A549 (cell line): ENCODE measurements at regions not wholly inside any gene's neighbourhood (a gene's known extent, or its start where the extent isn't known, plus 50 kb on each side); places are given as distances from the start of the nearest gene placed in this dataset.

ENCODE experiments used
- ATAC-seq, 2 experiments: fragments of 200-7000 bp in 1 of 2; fragments of >200 bp in 1 of 2; cut with Nextera tagmentation in 1 of 2; cut with Tn5 transposase in 1 of 2; 3 replicates each; pipeline versions ENCODE4 v1.8.0 to v1.9.1; 2018 to 2020; ENCODE audit warnings: mild to moderate bottlenecking in 1 of 2, moderate library complexity in 1 of 2
- CTCF ChIA-PET: fragments of 300-600 bp; sonication (Branson Sonifier 250); formaldehyde crosslinking; extraction: SDS; loops from one replicate; lab custom pipeline; 2021; ENCODE audit warnings: antibody characterized with exemption, inconsistent platforms; lab: Yijun Ruan, JAX
- POLR2A ChIA-PET: fragments of 350-600 bp; formaldehyde crosslinking; extraction: SDS; loops from one replicate; lab custom pipeline; 2021; ENCODE audit warnings: antibody characterized with exemption, inconsistent platforms; lab: Yijun Ruan, JAX
- DNase-seq, 2 experiments: peaks; one replicate each; pipeline versions ENCODE4 v3.0.0 to v3.0.0-alpha.2; 2011 to 2016; ENCODE audit warnings: low read depth in 1 of 2, low spot score in 1 of 2
- FAIRE-seq: peaks from 2 replicates; lab custom pipeline; 2011; peaks lifted over from hg19 to GRCh38; lab: Jason Lieb, UNC
- H3K27ac ChIP-seq, 2 experiments: fragments of >200 bp; sonication (Bioruptor Twin); formaldehyde crosslinking; 3 replicates each; pipeline ENCODE4 v1.5.1; 2016 to 2017
- H3K4me1 ChIP-seq: fragments of >200 bp; sonication (Bioruptor Twin); formaldehyde crosslinking; 3 replicates; pipeline ENCODE4 v1.6.1; 2016
- H3K4me2 ChIP-seq: fragments of >200 bp; sonication (Bioruptor Twin); formaldehyde crosslinking; 3 replicates; pipeline ENCODE4 v1.6.1; 2016
- H3K4me3 ChIP-seq: fragments of >200 bp; sonication (Bioruptor Twin); formaldehyde crosslinking; 3 replicates; pipeline ENCODE4 v1.5.1; 2016
- H3K9me3 ChIP-seq: fragments of >200 bp; sonication (Bioruptor Twin); formaldehyde crosslinking; 3 replicates; pipeline ENCODE4 v1.6.1; 2016
- BCL3 ChIP-seq: fragments of >200 bp; sonication (Bioruptor Twin); formaldehyde crosslinking; IDR thresholded peaks from 3 replicates; pipeline ENCODE4 v1.6.1; 2016
- BHLHE40 ChIP-seq: IDR thresholded peaks from 2 replicates; pipeline ENCODE4 v1.6.1; 2012; ENCODE audit warnings: low read depth, low read length, inconsistent platforms
- CBX8 ChIP-seq: fragments of 200-600 bp; sonication (generic); IDR thresholded peaks from 2 replicates; pipeline ENCODE4 v1.6.1; 2016
- CHD2 ChIP-seq: fragments of 150-350 bp; IDR thresholded peaks from 2 replicates; pipeline ENCODE4 v1.6.1; 2014; ENCODE audit warnings: low read length; ENCODE audit not compliant: partially characterized antibody
- EHF ChIP-seq: fragments of 250-450 bp; sonication (Bioruptor Pico); IDR thresholded peaks from 2 replicates; pipeline ENCODE4 v1.5.0; 2020; ENCODE audit warnings: mild to moderate bottlenecking
- EHMT2 ChIP-seq: fragments of 200-600 bp; sonication (generic); IDR thresholded peaks from 2 replicates; pipeline ENCODE4 v1.6.1; 2016; ENCODE audit warnings: antibody characterized with exemption, low read depth, mild to moderate bottlenecking, moderate library complexity
- ESRRA ChIP-seq: fragments of 150-350 bp; IDR thresholded peaks from 2 replicates; pipeline ENCODE4 v1.6.1; 2014; ENCODE audit warnings: mild to moderate bottlenecking, low read length, borderline replicate concordance
- FOSL2 ChIP-seq, 2 experiments: fragments of 450-650 bp in 1 of 2; fragments of >200 bp in 1 of 2; sonication (Bioruptor Twin) in 1 of 2; formaldehyde crosslinking; IDR thresholded peaks; 2 replicates each; pipeline versions ENCODE4 v1.5.0 to v1.6.1; 2016 to 2020; ENCODE audit warnings: mild to moderate bottlenecking in 1 of 2, moderate library complexity in 1 of 2
- HDAC2 ChIP-seq: fragments of 200-600 bp; sonication (generic); IDR thresholded peaks from 2 replicates; pipeline ENCODE4 v1.6.1; 2016
- HOXB5 ChIP-seq: fragments of 250-450 bp; sonication (Bioruptor Pico); IDR thresholded peaks from 2 replicates; pipeline ENCODE4 v1.5.0; 2020; ENCODE audit warnings: mild to moderate bottlenecking, moderate library complexity
- JUNB ChIP-seq: fragments of >200 bp; sonication (Bioruptor Twin); formaldehyde crosslinking; IDR thresholded peaks from 2 replicates; pipeline ENCODE4 v1.6.1; 2016
- KDM1A ChIP-seq: fragments of 200-600 bp; sonication (generic); IDR thresholded peaks from 2 replicates; pipeline ENCODE4 v1.6.1; 2016; ENCODE audit warnings: low read depth, mild to moderate bottlenecking
- MAFK ChIP-seq: fragments of 450-650 bp; IDR thresholded peaks from 2 replicates; pipeline ENCODE4 v1.6.1; 2014; ENCODE audit not compliant: partially characterized antibody
- NFE2L2 ChIP-seq: fragments of 150-350 bp; conservative IDR thresholded peaks from 2 replicates; pipeline ENCODE4 v1.6.1; 2014; ENCODE audit warnings: low read length
- NPAS2 ChIP-seq: fragments of 250-450 bp; sonication (Bioruptor Pico); IDR thresholded peaks from 2 replicates; pipeline ENCODE4 v1.8.0; 2022; ENCODE audit warnings: mild to moderate bottlenecking, moderate library complexity, borderline replicate concordance
- PHF8 ChIP-seq: fragments of 200-600 bp; sonication (generic); IDR thresholded peaks from 2 replicates; pipeline ENCODE4 v1.6.1; 2016; ENCODE audit warnings: low read depth, mild to moderate bottlenecking, antibody characterized with exemption, moderate library complexity, borderline replicate concordance
- POLR2A ChIP-seq: IDR thresholded peaks from 2 replicates; pipeline ENCODE4 v1.6.1; 2012; ENCODE audit warnings: mild to moderate bottlenecking, low read length
- POLR2AphosphoS2 ChIP-seq: conservative IDR thresholded peaks from 2 replicates; pipeline ENCODE4 v1.6.1; 2012; ENCODE audit warnings: low read length, improper control_type of control experiment, inconsistent platforms
- RAD21 ChIP-seq, 2 experiments: fragments of >200 bp in 1 of 2; sonication (Bioruptor Twin) in 1 of 2; formaldehyde crosslinking in 1 of 2; IDR thresholded peaks in 1 of 2; conservative IDR thresholded peaks in 1 of 2; 2 replicates in 1 of 2; 3 replicates in 1 of 2; pipeline ENCODE4 v1.6.1; 2012 to 2018; ENCODE audit warnings: inconsistent platforms in 1 of 2
- RCOR1 ChIP-seq: fragments of 150-350 bp; IDR thresholded peaks from 2 replicates; pipeline ENCODE4 v1.6.1; 2014; ENCODE audit warnings: antibody characterized with exemption, low read length, low read depth
- RNF2 ChIP-seq: fragments of 200-600 bp; sonication (generic); IDR thresholded peaks from 2 replicates; pipeline ENCODE4 v1.6.1; 2016; ENCODE audit warnings: low read depth, mild to moderate bottlenecking, antibody characterized with exemption, moderate library complexity, borderline replicate concordance
- SREBF2 ChIP-seq: fragments of 450-650 bp; IDR thresholded peaks from 2 replicates; pipeline ENCODE4 v1.6.1; 2014; ENCODE audit warnings: mild to moderate bottlenecking, moderate library complexity
- TFCP2L1 ChIP-seq: fragments of 250-450 bp; sonication (Bioruptor Pico); IDR thresholded peaks from 2 replicates; pipeline ENCODE4 v1.5.0; 2021; ENCODE audit warnings: mild to moderate bottlenecking
- USF2 ChIP-seq: fragments of 450-650 bp; IDR thresholded peaks from 2 replicates; pipeline ENCODE4 v1.6.1; 2014; ENCODE audit warnings: antibody characterized with exemption
- ZFP36 ChIP-seq: fragments of 450-650 bp; IDR thresholded peaks from 2 replicates; pipeline ENCODE4 v1.6.1; 2014; ENCODE audit warnings: borderline replicate concordance; ENCODE audit not compliant: partially characterized antibody
- WGBS: methylation state at CpG from one replicate; pipeline ENCODE4 v1.1.6; 2017; ENCODE audit errors: missing lambda C conversion rate; 5-methylcytosine and 5-hydroxymethylcytosine counted together
- TF ChIP-seq, protein P1 (sequence below): IDR thresholded peaks from 2 replicates; pipeline ENCODE4 v1.6.1; 2012
- TF ChIP-seq, protein P2 (sequence below): fragments of >200 bp; sonication (Bioruptor Twin); formaldehyde crosslinking; IDR thresholded peaks from 2 replicates; pipeline ENCODE4 v1.6.1; 2016
- TF ChIP-seq, protein P3 (sequence below): fragments of >200 bp; sonication (Bioruptor Twin); formaldehyde crosslinking; IDR thresholded peaks from 3 replicates; pipeline ENCODE4 v1.5.1; 2016

DNA sequence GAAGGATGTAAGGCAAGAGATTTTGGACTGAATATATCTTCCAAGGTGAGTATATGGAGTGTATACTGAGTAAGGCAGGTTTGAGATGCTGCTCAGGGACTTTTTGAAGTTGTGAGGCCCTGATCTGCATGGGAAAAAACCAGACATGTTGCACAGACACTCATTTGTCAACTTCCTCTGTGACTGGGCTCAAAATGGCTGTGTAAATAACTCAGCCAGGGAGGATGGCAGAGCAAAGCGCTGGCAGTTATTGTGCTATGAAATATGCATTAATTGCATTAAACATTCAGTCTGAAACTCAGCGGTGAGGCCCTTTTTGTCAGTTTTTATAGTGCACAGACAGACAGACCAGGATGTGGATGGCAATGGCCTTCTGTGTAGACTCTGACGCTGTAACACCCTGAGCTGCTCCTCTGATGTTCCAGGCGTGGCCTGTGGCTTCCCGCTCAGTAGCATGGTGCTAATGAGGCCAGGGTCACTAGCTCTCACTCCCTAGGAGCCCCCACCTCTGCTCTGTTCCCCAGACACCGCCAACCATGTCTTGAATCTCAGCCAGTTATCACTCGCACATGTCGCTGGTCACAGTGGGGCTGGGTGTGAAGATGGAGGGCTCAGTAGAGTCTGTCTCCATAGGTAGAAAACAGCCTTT lies 307.0 kb upstream of the PROX1 start:
- WGBS: 39% methylated on average over 8 of the region's 8 CpGs
- TF ChIP-seq RCOR1: no peak
- TF ChIP-seq CBX8: no peak
- no peak for TF ChIP-seq RAD21 (conservative IDR thresholded peaks at IDR 0.05 in 1 of 2, IDR thresholded peaks at IDR 0.05 in 1 of 2)
- TF ChIP-seq ZFP36: no peak
- TF ChIP-seq EHMT2: no peak
- no peak for TF ChIP-seq JUNB
- TF ChIP-seq USF2: no peak
- TF ChIP-seq CHD2: no peak
- TF ChIP-seq, protein P1, sequence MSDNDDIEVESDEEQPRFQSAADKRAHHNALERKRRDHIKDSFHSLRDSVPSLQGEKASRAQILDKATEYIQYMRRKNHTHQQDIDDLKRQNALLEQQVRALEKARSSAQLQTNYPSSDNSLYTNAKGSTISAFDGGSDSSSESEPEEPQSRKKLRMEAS: no peak
- no peak for TF ChIP-seq BHLHE40
- no peak for TF ChIP-seq NFE2L2
- TF ChIP-seq HDAC2: no peak
- TF ChIP-seq, protein P2, sequence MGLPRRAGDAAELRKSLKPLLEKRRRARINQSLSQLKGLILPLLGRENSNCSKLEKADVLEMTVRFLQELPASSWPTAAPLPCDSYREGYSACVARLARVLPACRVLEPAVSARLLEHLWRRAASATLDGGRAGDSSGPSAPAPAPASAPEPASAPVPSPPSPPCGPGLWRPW: no peak
- ChIA-PET CTCF (interaction anchor here (0.6 kb wide), 1 partner anchor 454 kb away, joined by 3 read pairs; no protein-coding TSS in a partner anchor), POLR2A (no interaction called here)
- no peak for FAIRE-seq
- ATAC-seq: no peak
- Histone ChIP-seq H3K4me1 (no peaks in the 10 kb centered on the region), H3K9me3 (no peaks in the 10 kb centered on the region), H3K4me3 (no peak overlapping the region), H3K27ac (no peak overlapping the region), H3K4me2 (no peak overlapping the region)
- no peak for DNase-seq

- no peak for ATAC-seq
- 13% methylated on average over 3 of the region's 3 CpGs for WGBS
- Histone ChIP-seq H3K4me2 (no peak overlapping the region), H3K4me3 (no peak overlapping the region), H3K4me1 (no peaks in the 10 kb centered on the region), H3K27ac (no peak overlapping the region), H3K9me3 (no peaks in the 10 kb centered on the region)
- DNase-seq: no peak
- TF ChIP-seq ZFP36 (no peak), RNF2 (no peak), POLR2A (no peak), TFCP2L1 (CRISPR knock-in tag) (no peak), KDM1A (no peak)
- CTCF ChIA-PET: no interaction called here
- no peak for FAIRE-seq
- POLR2A ChIA-PET: no interaction called here
These were observed 305.9 kb upstream of the PROX1 start for GRCh38 chr1:213681788-213682340.

- ATAC-seq: no peak
- ChIA-PET POLR2A (no interaction called here), CTCF (no interaction called here)
- FAIRE-seq: no peak
- Histone ChIP-seq H3K4me3 (no peak overlapping the region), H3K4me2 (no peak overlapping the region), H3K4me1 (no peaks in the 10 kb centered on the region), H3K27ac (no peak overlapping the region), H3K9me3 (no peaks in the 10 kb centered on the region)
- TF ChIP-seq POLR2AphosphoS2 (no peak), SREBF2 (no peak), ESRRA (no peak), HOXB5 (CRISPR knock-in tag) (no peak), BCL3 (no peak), NPAS2 (CRISPR knock-in tag) (no peak), CHD2 (no peak), HDAC2 (no peak), EHF (CRISPR knock-in tag) (no peak), POLR2A (no peak), FOSL2 (IDR thresholded peaks at IDR 0.05) (no peak), FOSL2 (CRISPR knock-in tag; IDR thresholded peaks at IDR 0.05) (no peak), MAFK (no peak), PHF8 (no peak)
- TF ChIP-seq, protein P3, sequence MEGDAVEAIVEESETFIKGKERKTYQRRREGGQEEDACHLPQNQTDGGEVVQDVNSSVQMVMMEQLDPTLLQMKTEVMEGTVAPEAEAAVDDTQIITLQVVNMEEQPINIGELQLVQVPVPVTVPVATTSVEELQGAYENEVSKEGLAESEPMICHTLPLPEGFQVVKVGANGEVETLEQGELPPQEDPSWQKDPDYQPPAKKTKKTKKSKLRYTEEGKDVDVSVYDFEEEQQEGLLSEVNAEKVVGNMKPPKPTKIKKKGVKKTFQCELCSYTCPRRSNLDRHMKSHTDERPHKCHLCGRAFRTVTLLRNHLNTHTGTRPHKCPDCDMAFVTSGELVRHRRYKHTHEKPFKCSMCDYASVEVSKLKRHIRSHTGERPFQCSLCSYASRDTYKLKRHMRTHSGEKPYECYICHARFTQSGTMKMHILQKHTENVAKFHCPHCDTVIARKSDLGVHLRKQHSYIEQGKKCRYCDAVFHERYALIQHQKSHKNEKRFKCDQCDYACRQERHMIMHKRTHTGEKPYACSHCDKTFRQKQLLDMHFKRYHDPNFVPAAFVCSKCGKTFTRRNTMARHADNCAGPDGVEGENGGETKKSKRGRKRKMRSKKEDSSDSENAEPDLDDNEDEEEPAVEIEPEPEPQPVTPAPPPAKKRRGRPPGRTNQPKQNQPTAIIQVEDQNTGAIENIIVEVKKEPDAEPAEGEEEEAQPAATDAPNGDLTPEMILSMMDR: no peak
- no peak for DNase-seq
- 21% methylated on average over 7 of the region's 7 CpGs for WGBS
These were observed 304.2 kb upstream of the PROX1 start for GRCh38 chr1:213683529-213683928.
